ENCODE measurements at regions not wholly inside any gene's neighbourhood (a gene's known extent, or its start where the extent isn't known, plus 50 kb on each side); places are given as distances from the start of the nearest gene placed in this dataset.

GRCh38 chrX:25555521-25555920, 539.8 kb upstream of the ARX start:
- TF ChIP-seq, protein P1, sequence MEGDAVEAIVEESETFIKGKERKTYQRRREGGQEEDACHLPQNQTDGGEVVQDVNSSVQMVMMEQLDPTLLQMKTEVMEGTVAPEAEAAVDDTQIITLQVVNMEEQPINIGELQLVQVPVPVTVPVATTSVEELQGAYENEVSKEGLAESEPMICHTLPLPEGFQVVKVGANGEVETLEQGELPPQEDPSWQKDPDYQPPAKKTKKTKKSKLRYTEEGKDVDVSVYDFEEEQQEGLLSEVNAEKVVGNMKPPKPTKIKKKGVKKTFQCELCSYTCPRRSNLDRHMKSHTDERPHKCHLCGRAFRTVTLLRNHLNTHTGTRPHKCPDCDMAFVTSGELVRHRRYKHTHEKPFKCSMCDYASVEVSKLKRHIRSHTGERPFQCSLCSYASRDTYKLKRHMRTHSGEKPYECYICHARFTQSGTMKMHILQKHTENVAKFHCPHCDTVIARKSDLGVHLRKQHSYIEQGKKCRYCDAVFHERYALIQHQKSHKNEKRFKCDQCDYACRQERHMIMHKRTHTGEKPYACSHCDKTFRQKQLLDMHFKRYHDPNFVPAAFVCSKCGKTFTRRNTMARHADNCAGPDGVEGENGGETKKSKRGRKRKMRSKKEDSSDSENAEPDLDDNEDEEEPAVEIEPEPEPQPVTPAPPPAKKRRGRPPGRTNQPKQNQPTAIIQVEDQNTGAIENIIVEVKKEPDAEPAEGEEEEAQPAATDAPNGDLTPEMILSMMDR (IDR thresholded peaks at IDR 0.05; ENCODE audit: low read depth, low read length) = no peak
- no peak for TF ChIP-seq POLR2A (IDR thresholded peaks at IDR 0.05; ENCODE audit: extremely low read depth, insufficient read length)
